ENCODE measurements at regions not wholly inside any gene's neighbourhood (a gene's known extent, or its start where the extent isn't known, plus 50 kb on each side); places are given as distances from the start of the nearest gene placed in this dataset.

- DNase-seq (ENCODE audit: low spot score) = no peak
- no peak for TF ChIP-seq CTCF (IDR thresholded peaks at IDR 0.05; ENCODE audit: extremely low read depth, missing control alignments)
Observed at GRCh38 chr11:87399341-87399740, 361.6 kb downstream of the TMEM135 start.

- no peak for TF ChIP-seq CTCF (IDR thresholded peaks at IDR 0.05; ENCODE audit: extremely low read depth, missing control alignments)
- DNase-seq (ENCODE audit: low spot score) = no peak
Observed at GRCh38 chr11:87398931-87399330, 361.2 kb downstream of the TMEM135 start.

GRCh38 chr11:87397011-87397865, 359.5 kb downstream of the TMEM135 start:
- DNase-seq (ENCODE audit: low spot score) = no peak
- TF ChIP-seq CTCF (IDR thresholded peaks at IDR 0.05; ENCODE audit: extremely low read depth, missing control alignments) = no peak

GRCh38 chr11:87394924-87395323, 357.2 kb downstream of the TMEM135 start:
- no peak for TF ChIP-seq CTCF (IDR thresholded peaks at IDR 0.05; ENCODE audit: extremely low read depth, missing control alignments)
- DNase-seq (ENCODE audit: low spot score) = no peak

- no peak for TF ChIP-seq CTCF (IDR thresholded peaks at IDR 0.05; ENCODE audit: extremely low read depth, missing control alignments)
- no peak for DNase-seq (ENCODE audit: low spot score)
Observed at GRCh38 chr11:87392665-87393064, 354.9 kb downstream of the TMEM135 start.

GRCh38 chr11:87391496-87391895, 353.8 kb downstream of the TMEM135 start:
- no peak for DNase-seq (ENCODE audit: low spot score)
- no peak for TF ChIP-seq CTCF (IDR thresholded peaks at IDR 0.05; ENCODE audit: extremely low read depth, missing control alignments)

- no peak for DNase-seq (ENCODE audit: low spot score)
- TF ChIP-seq CTCF (IDR thresholded peaks at IDR 0.05; ENCODE audit: extremely low read depth, missing control alignments) = no peak
Observed at GRCh38 chr11:87384078-87384729, 346.5 kb downstream of the TMEM135 start.

Measured in GM20000 (cell line).